IMR-90 (cell line): ENCODE measurements at regions not wholly inside any gene's neighbourhood (a gene's known extent, or its start where the extent isn't known, plus 50 kb on each side); places are given as distances from the start of the nearest gene placed in this dataset.

Experiments
- ATAC-seq: fragments of 200-7000 bp; cut with Tn5 transposase; 2 replicates; pipeline ENCODE4 v1.9.1; 2020; ENCODE audit warnings: low read depth, mild to moderate bottlenecking, moderate library complexity
- BruUV-seq: library from RNA; stranded (reverse); fragments of 400-500 nt; replicated peaks from 2 replicates; lab custom pipeline; 2021; lab: Mats Ljungman, UMichigan
- CTCF ChIA-PET: fragments of 300-600 bp; formaldehyde crosslinking; extraction: SDS; loops from one replicate; lab custom pipeline; 2021; ENCODE audit warnings: antibody characterized with exemption; lab: Yijun Ruan, JAX
- POLR2A ChIA-PET: fragments of 300-600 bp; sonication (Branson Sonifier 250); formaldehyde crosslinking; loops from one replicate; lab custom pipeline; 2022; ENCODE audit warnings: antibody characterized with exemption; ENCODE audit not compliant: unreplicated experiment; lab: Charles Lee
- DNase-seq: peaks from one replicate; pipeline ENCODE4 v3.0.0; 2013
- H2AFZ ChIP-seq: replicated peaks from 2 replicates; pipeline ENCODE3; 2013; ENCODE audit warnings: low read length, mild to moderate bottlenecking; ENCODE audit not compliant: poor library complexity
- H2AK5ac ChIP-seq: 2 replicates; pipeline ENCODE4 v1.6.1; 2013; ENCODE audit warnings: low read depth, low read length, inconsistent platforms
- H2AK9ac ChIP-seq: replicated peaks from 2 replicates; pipeline ENCODE3; 2013; ENCODE audit warnings: mild to moderate bottlenecking, low read depth, low read length, moderate library complexity; ENCODE audit not compliant: poor library complexity
- H2BK120ac ChIP-seq: 2 replicates; pipeline ENCODE4 v1.6.1; 2013; ENCODE audit warnings: low read depth, low read length, inconsistent platforms
- H2BK15ac ChIP-seq: 3 replicates; pipeline ENCODE4 v1.6.1; 2013; ENCODE audit warnings: low read depth, low read length, inconsistent platforms
- H2BK20ac ChIP-seq: 2 replicates; pipeline ENCODE4 v1.6.1; 2013; ENCODE audit warnings: low read depth, mild to moderate bottlenecking, inconsistent platforms, low read length, moderate library complexity
- H2BK5ac ChIP-seq: 2 replicates; pipeline ENCODE4 v1.6.1; 2013; ENCODE audit warnings: mild to moderate bottlenecking, low read depth, low read length, inconsistent platforms; ENCODE audit not compliant: poor library complexity, severe bottlenecking
- H3K14ac ChIP-seq: replicated peaks from 2 replicates; pipeline ENCODE4 v1.6.1; 2013; ENCODE audit warnings: low read depth, low read length, inconsistent platforms
- H3K18ac ChIP-seq: 2 replicates; pipeline ENCODE4 v1.6.1; 2013; ENCODE audit warnings: low read depth, low read length, control low read depth
- H3K23ac ChIP-seq: 2 replicates; pipeline ENCODE4 v1.6.1; 2013; ENCODE audit warnings: low read depth, low read length, inconsistent platforms
- H3K27ac ChIP-seq: 2 replicates; pipeline ENCODE4 v1.5.1; 2013; ENCODE audit warnings: mild to moderate bottlenecking, control low read depth, low read length; ENCODE audit not compliant: insufficient read depth
- H3K27me3 ChIP-seq: 2 replicates; pipeline ENCODE4 v1.6.1; 2013; ENCODE audit warnings: low read length; ENCODE audit not compliant: control insufficient read depth, insufficient read depth
- H3K36me3 ChIP-seq: 2 replicates; pipeline ENCODE4 v1.6.1; 2013; ENCODE audit warnings: low read length, mixed read lengths; ENCODE audit not compliant: control insufficient read depth, insufficient read depth
- H3K4ac ChIP-seq: 2 replicates; pipeline ENCODE4 v1.6.1; 2013; ENCODE audit warnings: low read depth, low read length, inconsistent platforms
- H3K4me1 ChIP-seq: 2 replicates; pipeline ENCODE4 v1.6.1; 2013; ENCODE audit warnings: low read length, mixed read lengths; ENCODE audit not compliant: control insufficient read depth, insufficient read depth
- H3K4me2 ChIP-seq: 2 replicates; pipeline ENCODE4 v1.6.1; 2013; ENCODE audit warnings: low read depth, mild to moderate bottlenecking, control low read depth, low read length, moderate library complexity
- H3K4me3 ChIP-seq: 2 replicates; pipeline ENCODE4 v1.5.1; 2013; ENCODE audit warnings: low read depth, mild to moderate bottlenecking, control low read depth, low read length, moderate library complexity; ENCODE audit not compliant: insufficient read depth
- H3K56ac ChIP-seq: 2 replicates; pipeline ENCODE4 v1.6.1; 2013; ENCODE audit warnings: low read length, inconsistent platforms; ENCODE audit not compliant: insufficient read depth; ENCODE audit errors: extremely low read depth
- H3K79me1 ChIP-seq, 2 experiments: 2 replicates each; pipeline ENCODE4 v1.6.1; 2013; ENCODE audit warnings: low read length in 2 of 2, inconsistent platforms in 1 of 2, low read depth in 1 of 2
- H3K9ac ChIP-seq: 2 replicates; pipeline ENCODE4 v1.6.1; 2013; ENCODE audit warnings: low read depth, low read length, control low read depth
- H3K9me1 ChIP-seq: 2 replicates; pipeline ENCODE4 v1.6.1; 2013; ENCODE audit warnings: low read length, inconsistent platforms; ENCODE audit not compliant: insufficient read depth
- H3K9me3 ChIP-seq: 2 replicates; pipeline ENCODE4 v1.6.1; 2013; ENCODE audit warnings: low read length; ENCODE audit not compliant: control insufficient read depth, insufficient read depth
- H4K20me1 ChIP-seq: 2 replicates; pipeline ENCODE4 v1.6.1; 2013; ENCODE audit warnings: low read length, inconsistent platforms; ENCODE audit not compliant: insufficient read depth
- H4K5ac ChIP-seq: 2 replicates; pipeline ENCODE4 v1.6.1; 2013; ENCODE audit warnings: mild to moderate bottlenecking, low read depth, low read length, control low read depth
- H4K8ac ChIP-seq, 2 experiments: 2 replicates each; pipeline ENCODE4 v1.6.1; 2013; ENCODE audit warnings: low read depth in 2 of 2, low read length in 2 of 2, control low read depth in 1 of 2, inconsistent platforms in 1 of 2
- H4K91ac ChIP-seq: 2 replicates; pipeline ENCODE4 v1.6.1; 2013; ENCODE audit warnings: low read depth, low read length, inconsistent platforms; ENCODE audit not compliant: insufficient read depth
- CTCF ChIP-seq: conservative IDR thresholded peaks from 2 replicates; pipeline ENCODE4 v1.5.1; 2012; ENCODE audit warnings: mild to moderate bottlenecking, low read depth, low read length, improper control_type of control experiment
- ELK1 ChIP-seq: fragments of 150-350 bp; IDR thresholded peaks from 2 replicates; pipeline ENCODE4 v1.6.1; 2016; ENCODE audit warnings: low read depth, mild to moderate bottlenecking, low read length, moderate library complexity, borderline replicate concordance
- FOS ChIP-seq: fragments of 150-350 bp; IDR thresholded peaks from 2 replicates; pipeline ENCODE4 v1.6.1; 2016; ENCODE audit warnings: low read depth, low read length
- MAFK ChIP-seq: IDR thresholded peaks from 2 replicates; pipeline ENCODE4 v1.6.1; 2012; ENCODE audit warnings: low read depth, low read length, improper control_type of control experiment
- WGBS, 2 experiments: methylation state at CpG; one replicate each; pipeline versions ENCODE4 v1.1.5 to v1.1.7; 2013; ENCODE audit warnings: missing lambda C conversion rate in 2 of 2; ENCODE audit not compliant: insufficient read length in 1 of 2; ENCODE audit errors: extremely low coverage in 2 of 2; 5-methylcytosine and 5-hydroxymethylcytosine counted together
- dilution Hi-C: fragments of 300-500 bp; cut with HindIII; formaldehyde crosslinking; loops from one replicate; pipeline ENCODE4 v1.14.3; 2018; ENCODE audit warnings: low sequenced_read_pairs; ENCODE audit not compliant: unreplicated experiment
- in situ Hi-C: fragments of 300-500 bp; cut with MboI; formaldehyde crosslinking; loops from 3 replicates; pipeline ENCODE4 v1.14.3; 2019; ENCODE audit warnings: low sequenced_read_pairs, inconsistent platforms, mixed read lengths
- intact Hi-C: fragments of 100-400 bp; cut with micrococcal nuclease; formaldehyde crosslinking; loops from 2 replicates; pipeline ENCODE4 v1.10.0; 2022

- WGBS, 2 experiments: 25% methylated on average over 4 of the region's 4 CpGs; no CpG with 5 or more reads in 1 of the 2 experiments
- dilution Hi-C loops (no loop called here), in situ Hi-C loops (no loop called here), intact Hi-C loops (no loop called here)
- no peak overlapping the region for H2BK120ac ChIP-seq
- no peak overlapping the region for H4K8ac ChIP-seq
- H3K79me1 ChIP-seq: no peaks in the 10 kb centered on the region
- no peaks in the 10 kb centered on the region; the same call in none of the 2 replicates for H3K27me3 ChIP-seq
- no peak overlapping the region for H2BK15ac ChIP-seq
- no peak overlapping the region for H4K91ac ChIP-seq
- H3K4me3 ChIP-seq: no peak overlapping the region
- H3K9me1 ChIP-seq: no peaks in the 10 kb centered on the region
- no peak overlapping the region for H2BK5ac ChIP-seq
- H4K5ac ChIP-seq: no peak overlapping the region
- no peaks in the 10 kb centered on the region for H3K36me3 ChIP-seq
- H3K23ac ChIP-seq: no peak overlapping the region
- no peak overlapping the region for H3K4me2 ChIP-seq
- no peaks in the 10 kb centered on the region for H4K20me1 ChIP-seq
- DNase-seq: no peak
- no peak overlapping the region for H3K14ac ChIP-seq
- no peak overlapping the region for H2BK20ac ChIP-seq
- no peaks in the 10 kb centered on the region for H3K4me1 ChIP-seq
- H2AFZ ChIP-seq: no peak overlapping the region
- no peak overlapping the region for H3K56ac ChIP-seq
- no peaks in the 10 kb centered on the region for H3K9me3 ChIP-seq
- no peak overlapping the region for H3K9ac ChIP-seq
- CTCF ChIA-PET: no interaction called here
- no peak overlapping the region for H3K18ac ChIP-seq
- BruUV-seq: no TSS peak
- ATAC-seq: no peak
- H2AK5ac ChIP-seq: no peak overlapping the region
- POLR2A ChIA-PET: no interaction called here
- TF ChIP-seq ELK1: no peak
- no peak for TF ChIP-seq CTCF
- no peak for TF ChIP-seq FOS
- no peak for TF ChIP-seq MAFK
- H2AK9ac ChIP-seq: no peak overlapping the region
- H3K4ac ChIP-seq: no peak overlapping the region
- no peak overlapping the region for H3K27ac ChIP-seq
Measured at GRCh38 chr14:96627386-96627785, 125.2 kb downstream of the PAPOLA start.
